CD8-positive, alpha-beta memory T cell (primary cell): ENCODE measurements at regions not wholly inside any gene's neighbourhood (a gene's known extent, or its start where the extent isn't known, plus 50 kb on each side); places are given as distances from the start of the nearest gene placed in this dataset.
A peak's percentile ranks its signal among the peaks of the same experiment; 100 is the strongest.

Experiments
- CTCF ChIA-PET: fragments of 350-600 bp; sonication (Branson Sonifier 250); formaldehyde crosslinking; loops from one replicate; lab custom pipeline; 2021; ENCODE audit warnings: antibody characterized with exemption; lab: Charles Lee
- POLR2A ChIA-PET: fragments of 350-600 bp; sonication (Branson Sonifier 250); formaldehyde crosslinking; loops from one replicate; lab custom pipeline; 2021; ENCODE audit warnings: antibody characterized with exemption; lab: Charles Lee
- DNase-seq, 5 donors: peaks; one replicate each; pipeline versions ENCODE4 v3.0.0 to v3.0.0-alpha.2; 2020 to 2022; ENCODE audit warnings: mixed read lengths in 1 of 5
- H3K27ac ChIP-seq: one replicate; pipeline ENCODE4 v1.7.0; 2013; ENCODE audit warnings: low read depth, mild to moderate bottlenecking, low read length, moderate library complexity
- H3K27me3 ChIP-seq: 2 replicates; pipeline ENCODE4 v1.7.0; 2013; ENCODE audit warnings: low read length, mild to moderate bottlenecking; ENCODE audit not compliant: insufficient read depth, poor library complexity, severe bottlenecking
- H3K36me3 ChIP-seq: 2 replicates; pipeline ENCODE4 v1.7.0; 2013; ENCODE audit warnings: mild to moderate bottlenecking, low read length, moderate library complexity; ENCODE audit not compliant: insufficient read depth
- H3K4me1 ChIP-seq: 2 replicates; pipeline ENCODE4 v1.7.0; 2013; ENCODE audit warnings: mild to moderate bottlenecking, low read length, moderate library complexity; ENCODE audit not compliant: insufficient read depth
- H3K4me3 ChIP-seq: 2 replicates; pipeline ENCODE4 v1.7.0; 2013; ENCODE audit warnings: mild to moderate bottlenecking, low read length
- H3K9me3 ChIP-seq: 2 replicates; pipeline ENCODE4 v1.7.0; 2013; ENCODE audit warnings: mild to moderate bottlenecking, low read length
- H3K27ac Mint-ChIP-seq, 8 donors: one replicate each; pipeline ENCODE4 v1.8.0; 2020 to 2021; ENCODE audit warnings: mixed read lengths in 8 of 8, mild to moderate bottlenecking in 6 of 8, inconsistent platforms in 3 of 8, moderate library complexity in 3 of 8
- H3K27me3 Mint-ChIP-seq, 2 donors: one replicate each; pipeline ENCODE4 v1.8.0; 2020 to 2021; ENCODE audit warnings: mixed read lengths in 2 of 2, mild to moderate bottlenecking in 1 of 2, moderate library complexity in 1 of 2
- H3K36me3 Mint-ChIP-seq, 3 donors: one replicate each; pipeline ENCODE4 v1.8.0; 2020 to 2021; ENCODE audit warnings: mixed read lengths in 3 of 3, inconsistent platforms in 1 of 3, mild to moderate bottlenecking in 1 of 3
- H3K4me1 Mint-ChIP-seq, 3 donors: one replicate each; pipeline ENCODE4 v1.8.0; 2020 to 2021; ENCODE audit warnings: mixed read lengths in 3 of 3, inconsistent platforms in 1 of 3, mild to moderate bottlenecking in 1 of 3
- H3K4me3 Mint-ChIP-seq, 7 donors: one replicate each; pipeline ENCODE4 v1.8.0; 2020 to 2021; ENCODE audit warnings: mixed read lengths in 7 of 7, mild to moderate bottlenecking in 6 of 7, moderate library complexity in 4 of 7, inconsistent platforms in 2 of 7
- H3K9me3 Mint-ChIP-seq, 5 donors: one replicate each; pipeline ENCODE4 v1.8.0; 2020 to 2022; ENCODE audit warnings: mixed read lengths in 5 of 5, mild to moderate bottlenecking in 3 of 5, moderate library complexity in 2 of 5, inconsistent platforms in 1 of 5

- Histone ChIP-seq H3K36me3 (no peaks in the 10 kb centered on the region), H3K4me1 (no peaks in the 10 kb centered on the region), H3K4me3 (no peak overlapping the region), H3K27ac (no peak overlapping the region), H3K27me3 (no peaks in the 10 kb centered on the region), H3K9me3 (no peaks in the 10 kb centered on the region)
- peak overlapping the region in 3 of 7 donors; percentile 33 to 41 (median 39) for H3K4me3 Mint-ChIP-seq
- no peaks in the 10 kb centered on the region for H3K36me3 Mint-ChIP-seq
- POLR2A ChIA-PET, result no interaction called here
- H3K4me1 Mint-ChIP-seq, result peaks cover 0 to 7% (median 5%) of the 10 kb centered on the region in 3 donors
- CTCF ChIA-PET, result no interaction called here
- peak in 3 of 5 donors; percentile 14 to 82 (median 50) for DNase-seq
- H3K27ac Mint-ChIP-seq, result peak overlapping the region in 1 of 8 donors; percentile 73
- no peaks in the 10 kb centered on the region for H3K27me3 Mint-ChIP-seq
- peaks cover 0 to 2% (median 2%) of the 10 kb centered on the region in 5 donors for H3K9me3 Mint-ChIP-seq
These were observed 1317.0 kb downstream of the MRPL39 start for GRCh38 chr21:24290151-24290833.

GRCh38 chr21:24289539-24289938 is 1317.7 kb downstream of the MRPL39 start:
- no peak for DNase-seq
- Mint-ChIP-seq H3K27me3 (no peaks in the 10 kb centered on the region), H3K9me3 (peaks cover 0 to 3% (median 2%) of the 10 kb centered on the region in 5 donors), H3K4me3 (no peak overlapping the region), H3K27ac (no peak overlapping the region), H3K4me1 (peaks cover 0 to 7% (median 5%) of the 10 kb centered on the region in 3 donors), H3K36me3 (no peaks in the 10 kb centered on the region)
- Histone ChIP-seq H3K27me3 (no peaks in the 10 kb centered on the region), H3K27ac (no peak overlapping the region), H3K4me1 (no peaks in the 10 kb centered on the region), H3K4me3 (no peak overlapping the region), H3K36me3 (no peaks in the 10 kb centered on the region), H3K9me3 (no peaks in the 10 kb centered on the region)
- ChIA-PET CTCF (no interaction called here), POLR2A (no interaction called here)

- Histone ChIP-seq H3K27me3 (no peaks in the 10 kb centered on the region), H3K9me3 (no peaks in the 10 kb centered on the region), H3K4me3 (no peak overlapping the region), H3K4me1 (no peaks in the 10 kb centered on the region), H3K36me3 (no peaks in the 10 kb centered on the region), H3K27ac (no peak overlapping the region)
- Mint-ChIP-seq H3K27me3 (no peaks in the 10 kb centered on the region), H3K36me3 (no peaks in the 10 kb centered on the region), H3K4me1 (no peaks in the 10 kb centered on the region), H3K4me3 (no peak overlapping the region), H3K9me3 (peaks cover 0 to 9% (median 6%) of the 10 kb centered on the region in 5 donors), H3K27ac (no peak overlapping the region)
- ChIA-PET POLR2A (no interaction called here), CTCF (no interaction called here)
- DNase-seq, result no peak
These were observed 1326.7 kb downstream of the MRPL39 start for GRCh38 chr21:24280596-24280995.

- no peaks in the 10 kb centered on the region for H3K36me3 Mint-ChIP-seq
- Histone ChIP-seq H3K36me3 (no peaks in the 10 kb centered on the region), H3K4me1 (no peaks in the 10 kb centered on the region), H3K9me3 (no peaks in the 10 kb centered on the region), H3K27me3 (no peaks in the 10 kb centered on the region), H3K27ac (no peak overlapping the region), H3K4me3 (no peak overlapping the region)
- ChIA-PET CTCF (no interaction called here), POLR2A (no interaction called here)
- no peaks in the 10 kb centered on the region for H3K4me1 Mint-ChIP-seq
- no peak for DNase-seq
- no peaks in the 10 kb centered on the region for H3K27me3 Mint-ChIP-seq
- no peak overlapping the region for H3K27ac Mint-ChIP-seq
- H3K4me3 Mint-ChIP-seq, result no peak overlapping the region
- peaks cover 1 to 9% (median 4%) of the 10 kb centered on the region in 5 donors for H3K9me3 Mint-ChIP-seq
These were observed 1328.6 kb downstream of the MRPL39 start for GRCh38 chr21:24278711-24279110.

- Mint-ChIP-seq H3K9me3 (peaks cover 2 to 8% (median 8%) of the 10 kb centered on the region in 5 donors), H3K4me3 (no peak overlapping the region), H3K4me1 (no peaks in the 10 kb centered on the region), H3K36me3 (no peaks in the 10 kb centered on the region), H3K27ac (no peak overlapping the region), H3K27me3 (no peaks in the 10 kb centered on the region)
- Histone ChIP-seq H3K4me1 (no peaks in the 10 kb centered on the region), H3K27me3 (no peaks in the 10 kb centered on the region), H3K9me3 (no peaks in the 10 kb centered on the region), H3K27ac (no peak overlapping the region), H3K4me3 (no peak overlapping the region), H3K36me3 (no peaks in the 10 kb centered on the region)
- no peak for DNase-seq
- POLR2A ChIA-PET, result no interaction called here
- CTCF ChIA-PET, result no interaction called here
These were observed 1331.1 kb downstream of the MRPL39 start for GRCh38 chr21:24276204-24276603.

- Histone ChIP-seq H3K27ac (no peak overlapping the region), H3K27me3 (no peaks in the 10 kb centered on the region), H3K36me3 (no peaks in the 10 kb centered on the region), H3K9me3 (no peaks in the 10 kb centered on the region), H3K4me1 (no peaks in the 10 kb centered on the region), H3K4me3 (no peak overlapping the region)
- H3K27me3 Mint-ChIP-seq, result no peaks in the 10 kb centered on the region
- H3K4me1 Mint-ChIP-seq, result no peaks in the 10 kb centered on the region
- CTCF ChIA-PET, result no interaction called here
- no peaks in the 10 kb centered on the region for H3K36me3 Mint-ChIP-seq
- POLR2A ChIA-PET, result no interaction called here
- peaks cover 2 to 13% (median 8%) of the 10 kb centered on the region in 5 donors for H3K9me3 Mint-ChIP-seq
- no peak for DNase-seq
- no peak overlapping the region for H3K27ac Mint-ChIP-seq
- no peak overlapping the region for H3K4me3 Mint-ChIP-seq
These were observed 1331.7 kb downstream of the MRPL39 start for GRCh38 chr21:24275616-24276015.

GRCh38 chr21:24272521-24272938 is 1334.8 kb downstream of the MRPL39 start:
- H3K4me3 ChIP-seq, result no peak overlapping the region
- Mint-ChIP-seq H3K4me1 (no peaks in the 10 kb centered on the region), H3K4me3 (no peak overlapping the region), H3K36me3 (no peaks in the 10 kb centered on the region), H3K9me3 (peaks cover 0 to 6% (median 3%) of the 10 kb centered on the region in 5 donors), H3K27ac (no peak overlapping the region), H3K27me3 (no peaks in the 10 kb centered on the region)
- no peak for DNase-seq
- H3K27ac ChIP-seq, result peak overlapping the region; percentile 38
- no peaks in the 10 kb centered on the region for H3K9me3 ChIP-seq
- no peaks in the 10 kb centered on the region for H3K4me1 ChIP-seq
- no peaks in the 10 kb centered on the region for H3K27me3 ChIP-seq
- ChIA-PET CTCF (no interaction called here), POLR2A (no interaction called here)
- no peaks in the 10 kb centered on the region for H3K36me3 ChIP-seq

- ChIA-PET CTCF (no interaction called here), POLR2A (no interaction called here)
- no peaks in the 10 kb centered on the region for H3K9me3 ChIP-seq
- Mint-ChIP-seq H3K27me3 (no peaks in the 10 kb centered on the region), H3K27ac (no peak overlapping the region), H3K4me1 (no peaks in the 10 kb centered on the region), H3K36me3 (no peaks in the 10 kb centered on the region), H3K4me3 (no peak overlapping the region), H3K9me3 (peaks cover 0 to 3% (median 0%) of the 10 kb centered on the region in 5 donors)
- H3K27me3 ChIP-seq, result no peaks in the 10 kb centered on the region
- H3K27ac ChIP-seq, result no peak overlapping the region
- no peaks in the 10 kb centered on the region for H3K4me1 ChIP-seq
- DNase-seq, result no peak
- H3K36me3 ChIP-seq, result no peaks in the 10 kb centered on the region
- H3K4me3 ChIP-seq, result no peak overlapping the region
These were observed 1341.3 kb downstream of the MRPL39 start for GRCh38 chr21:24265987-24266386.
